ENCODE measurements at regions not wholly inside any gene's neighbourhood (a gene's known extent, or its start where the extent isn't known, plus 50 kb on each side); places are given as distances from the start of the nearest gene placed in this dataset.

DNA sequence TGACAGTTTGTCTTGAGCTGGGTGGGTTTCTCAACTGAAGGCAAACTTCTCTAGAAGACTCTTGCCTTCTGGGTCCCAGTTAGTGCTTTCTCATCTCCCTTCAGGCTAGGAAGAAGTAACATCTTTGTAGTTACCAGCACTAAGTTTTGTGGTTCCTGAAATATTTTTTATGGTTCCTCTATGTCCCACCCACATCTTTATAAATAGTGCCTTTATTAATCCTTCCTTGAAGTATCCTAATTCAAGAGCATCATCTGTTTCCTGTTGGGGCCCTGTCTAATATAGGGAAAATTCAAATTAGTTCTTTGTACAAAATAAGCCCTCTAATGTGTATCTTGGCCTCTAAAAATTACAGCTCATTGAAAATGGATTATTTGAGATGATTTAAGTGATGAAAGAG, 147.4 kb upstream of the MAOA start:
- DNase-seq (ENCODE audit: low read depth): no peak

DNA sequence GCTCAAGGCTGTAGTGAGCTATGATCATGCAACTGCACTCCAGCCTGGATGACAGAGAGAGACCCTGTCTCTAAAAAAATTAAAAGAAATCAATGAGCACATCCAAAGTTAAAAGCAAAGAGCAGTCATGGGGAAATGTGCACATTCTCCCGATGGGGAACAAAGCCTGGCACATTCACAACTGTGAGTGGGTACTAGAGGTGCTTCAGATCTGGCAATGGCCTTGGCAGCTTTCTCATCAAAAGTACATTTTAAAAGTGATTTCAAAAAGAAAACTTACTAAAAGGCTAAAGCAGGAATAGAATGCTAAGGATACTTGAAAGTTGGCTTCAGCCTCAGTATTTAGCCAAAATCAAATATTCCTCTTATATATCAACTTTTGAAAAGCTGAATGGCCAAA, 145.9 kb upstream of the MAOA start:
- DNase-seq (ENCODE audit: low read depth): no peak

DNA sequence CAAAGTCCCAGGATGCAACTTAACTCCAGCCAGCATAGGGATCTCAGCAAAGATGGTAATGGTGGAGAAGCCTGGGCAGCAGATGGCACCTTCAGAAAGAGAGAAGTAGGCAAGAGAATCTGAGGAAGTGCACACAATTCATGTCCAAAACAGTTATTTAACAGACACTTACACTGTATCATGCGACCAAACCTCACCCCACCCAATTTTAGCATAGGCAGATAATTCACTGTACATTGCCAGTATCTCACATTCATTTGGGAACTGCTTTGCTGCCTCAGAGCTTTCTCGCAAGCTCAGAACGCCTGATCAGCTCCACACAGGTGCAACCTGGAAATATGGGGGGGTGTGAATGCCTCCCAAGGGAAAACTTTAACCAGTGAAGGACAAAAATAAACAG, 143.0 kb upstream of the MAOA start:
- DNase-seq (ENCODE audit: low read depth): no peak

DNA sequence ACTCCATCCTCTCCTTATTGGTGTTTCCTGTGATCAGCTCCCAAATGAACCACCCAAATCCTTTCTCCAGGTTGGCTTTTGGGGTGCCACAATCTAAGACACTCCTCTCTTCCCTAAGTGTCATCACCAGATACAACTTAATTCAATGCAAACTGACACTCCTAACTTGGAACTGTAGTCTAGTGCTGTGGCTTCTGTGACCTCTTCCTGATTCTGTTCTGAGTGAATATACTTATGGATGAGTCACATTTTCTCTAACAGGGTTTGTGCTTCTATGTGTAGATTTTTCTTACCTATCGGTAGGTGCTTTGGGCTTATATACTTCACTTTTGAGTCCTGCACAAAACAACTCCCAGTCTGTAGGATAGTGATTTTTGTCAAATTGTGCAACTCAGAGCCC, 141.3 kb upstream of the MAOA start:
- DNase-seq (ENCODE audit: low read depth): no peak

DNA sequence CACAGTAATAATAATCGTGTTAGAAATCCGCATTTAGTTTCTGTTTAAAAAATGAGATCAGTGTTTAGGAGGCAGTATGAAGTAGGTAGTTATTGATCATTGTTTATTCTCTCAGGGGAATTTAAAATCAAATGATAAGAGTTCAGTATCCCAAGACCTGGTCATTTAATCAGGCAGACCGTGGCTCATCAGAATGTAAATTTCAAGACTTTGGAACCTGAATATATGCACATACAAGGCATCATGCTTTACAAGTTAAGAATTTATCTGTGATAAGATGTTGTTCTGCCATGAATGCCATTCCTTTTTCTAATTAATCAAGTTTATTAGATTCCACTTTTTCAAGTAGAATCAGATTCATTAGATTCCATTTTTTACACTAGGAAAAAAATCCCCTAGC, 133.5 kb upstream of the MAOA start:
- no peak for DNase-seq (ENCODE audit: low read depth)

DNA sequence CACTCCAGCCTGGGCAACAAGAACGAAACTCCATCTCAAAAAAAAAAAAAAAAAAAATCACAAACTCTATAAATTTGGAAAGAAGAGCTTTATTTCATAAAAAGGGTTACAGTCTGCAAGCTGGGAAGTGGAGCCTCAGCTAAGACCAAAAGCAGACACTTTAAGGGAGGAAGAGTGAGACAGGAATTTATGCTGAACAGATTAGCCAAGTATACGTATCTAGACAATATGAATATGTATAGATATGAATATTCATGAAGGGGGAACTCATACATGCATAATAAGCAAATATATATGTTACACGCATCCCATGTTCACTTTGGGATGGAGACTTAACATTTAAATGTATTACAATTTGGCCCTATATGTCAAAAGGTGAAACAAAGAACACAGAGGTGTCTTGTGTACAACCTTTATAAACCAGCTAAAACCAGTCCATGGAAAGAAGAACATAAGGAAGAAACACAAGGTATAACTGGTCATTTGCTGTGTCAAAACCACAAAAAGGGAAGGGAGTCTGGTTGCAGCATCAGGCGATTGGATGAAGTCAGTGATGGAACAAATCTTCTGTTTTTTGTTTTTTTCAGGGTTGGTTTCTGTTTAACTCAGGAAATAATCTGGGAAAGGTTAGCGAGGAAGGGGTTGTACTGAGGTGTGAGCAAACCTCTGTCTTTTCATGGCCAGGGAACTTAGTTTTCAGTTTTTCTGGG, 130.0 kb upstream of the MAOA start:
- no peak for DNase-seq (ENCODE audit: low read depth)

DNA sequence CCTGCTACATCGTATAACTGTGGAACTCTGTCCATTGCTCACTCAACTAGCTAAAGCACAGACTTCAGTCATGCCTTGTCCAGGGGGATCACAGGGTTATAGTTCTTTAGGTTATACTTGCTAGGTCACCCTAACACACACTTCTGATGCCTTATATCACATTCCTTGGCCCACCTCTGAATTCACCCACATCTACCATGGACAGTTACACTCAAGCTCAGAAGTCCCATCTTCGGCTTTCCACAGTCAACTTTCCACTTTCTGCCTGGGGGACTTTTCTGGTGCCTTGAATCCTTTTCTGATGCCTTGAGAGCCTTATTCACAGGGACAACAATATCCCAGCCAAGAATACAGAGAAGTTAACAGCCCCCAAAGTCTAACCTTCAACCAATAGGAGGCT, 129.2 kb upstream of the MAOA start:
- DNase-seq (ENCODE audit: low read depth): no peak

DNA sequence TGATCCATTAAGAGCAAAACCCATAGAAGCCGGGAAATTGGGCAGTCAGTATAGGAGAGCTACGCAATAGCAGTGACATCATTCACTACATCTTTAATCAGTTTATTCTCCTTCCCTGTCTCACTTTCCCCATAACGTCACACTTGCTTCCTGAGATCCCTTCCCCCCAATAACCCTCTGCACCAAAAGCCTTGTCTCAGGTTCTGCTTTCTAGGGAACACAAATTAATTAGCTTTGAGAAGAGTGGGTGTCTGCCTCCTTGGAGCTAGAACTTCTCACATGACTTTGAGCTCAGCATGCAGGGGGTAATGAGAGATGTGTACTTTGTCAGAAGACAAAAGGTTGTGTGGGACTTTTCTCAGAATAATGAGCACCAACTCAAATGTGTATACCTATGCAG, 128.3 kb upstream of the MAOA start:
- no peak for DNase-seq (ENCODE audit: low read depth)

DNA sequence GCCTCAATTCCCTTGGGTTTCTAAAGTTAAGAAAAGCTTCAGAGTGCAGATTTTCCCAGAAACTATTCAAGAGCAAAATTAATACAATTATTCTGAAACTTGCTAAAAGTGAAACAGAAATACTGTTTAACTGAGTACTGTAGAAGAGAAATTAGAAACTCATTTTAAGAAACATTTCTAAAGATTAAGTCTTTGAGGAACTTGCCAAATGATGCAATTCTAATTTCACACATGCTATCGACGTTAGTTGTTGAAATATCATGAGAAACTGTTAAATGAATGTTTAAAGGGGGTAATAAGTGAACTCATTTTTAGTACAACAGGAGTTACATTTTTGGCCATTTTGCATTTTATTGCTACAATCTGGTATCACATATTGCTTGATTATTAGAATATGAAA, 125.3 kb upstream of the MAOA start:
- no peak for DNase-seq (ENCODE audit: low read depth)

DNA sequence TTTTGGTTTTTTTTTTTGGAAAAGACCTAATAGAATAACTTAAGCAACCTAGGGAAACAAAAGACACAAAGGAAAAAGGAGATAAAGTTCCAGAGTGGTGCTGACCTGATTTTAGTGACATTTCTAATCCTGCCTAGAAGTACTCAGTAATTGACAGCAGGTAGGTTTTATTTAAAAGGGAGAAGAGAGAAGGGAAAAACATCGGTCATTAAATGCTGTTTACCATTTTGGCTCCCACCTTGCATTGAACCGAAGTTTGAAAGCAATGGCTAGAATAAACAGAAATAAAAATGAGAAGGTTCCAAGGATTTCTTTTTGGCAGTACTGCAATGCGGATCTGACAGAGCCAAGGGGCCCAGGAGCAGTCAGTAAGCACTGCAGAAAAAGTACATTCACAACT, 115.8 kb upstream of the MAOA start:
- no peak for DNase-seq (ENCODE audit: low read depth)

DNA sequence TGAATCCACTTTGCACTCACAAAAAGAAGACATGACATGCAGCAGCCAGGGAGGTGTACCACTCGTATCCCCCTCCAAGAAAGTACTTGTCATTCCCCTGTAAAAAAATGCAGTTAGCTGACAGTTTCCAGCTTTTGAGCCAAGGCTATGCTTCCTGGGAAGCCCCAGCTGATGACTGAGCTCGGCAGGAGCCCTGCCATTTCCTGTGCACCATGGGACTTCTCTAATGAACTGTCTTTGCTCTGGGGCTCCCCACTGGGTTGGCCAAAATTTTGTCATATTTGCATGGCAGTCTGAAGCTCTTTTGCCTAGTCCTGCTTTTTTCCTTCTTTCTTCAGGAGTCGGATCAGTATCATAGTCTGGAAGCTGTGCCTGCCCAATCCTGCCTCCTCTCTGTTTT, 104.5 kb upstream of the MAOA start:
- DNase-seq (ENCODE audit: low read depth): no peak

DNA sequence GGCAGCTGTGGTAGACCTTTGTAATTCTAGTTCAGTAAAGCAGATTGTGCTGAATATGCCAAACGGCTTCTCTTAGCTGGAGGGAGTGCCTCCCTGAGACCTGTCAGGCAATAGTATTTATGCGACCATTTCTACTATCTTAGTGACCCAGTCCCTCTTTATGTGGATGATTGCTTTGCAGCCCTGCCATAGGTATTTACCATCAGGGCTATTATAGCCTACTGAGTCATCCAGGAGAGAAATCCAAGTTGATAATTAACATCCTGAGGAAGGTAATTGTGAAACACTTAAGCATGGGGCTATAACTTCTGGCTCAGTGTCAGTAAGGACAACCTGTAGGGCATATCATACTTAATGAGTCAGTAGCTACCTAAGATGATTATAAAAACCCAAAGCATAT, 103.9 kb upstream of the MAOA start:
- DNase-seq (ENCODE audit: low read depth): no peak

DNA sequence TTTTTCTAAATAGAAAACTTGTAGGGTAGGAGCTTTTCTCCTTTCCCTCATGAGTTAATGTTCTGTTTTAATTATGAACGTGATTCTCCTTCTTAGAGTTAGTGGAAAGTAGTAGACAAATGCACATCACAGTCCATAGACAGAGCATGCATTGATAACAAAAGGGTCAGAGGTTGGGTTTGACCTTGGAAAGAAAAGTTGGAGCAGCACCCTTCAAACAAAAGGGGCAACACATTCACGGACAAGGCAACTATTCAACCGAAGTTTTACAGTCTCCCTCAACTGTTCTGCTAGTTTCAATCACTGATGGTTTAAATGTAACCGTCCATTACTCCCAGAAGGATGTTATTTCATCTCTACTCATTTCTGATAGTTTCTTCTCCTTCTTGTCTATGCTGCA, 103.4 kb upstream of the MAOA start:
- DNase-seq (ENCODE audit: low read depth): no peak

DNA sequence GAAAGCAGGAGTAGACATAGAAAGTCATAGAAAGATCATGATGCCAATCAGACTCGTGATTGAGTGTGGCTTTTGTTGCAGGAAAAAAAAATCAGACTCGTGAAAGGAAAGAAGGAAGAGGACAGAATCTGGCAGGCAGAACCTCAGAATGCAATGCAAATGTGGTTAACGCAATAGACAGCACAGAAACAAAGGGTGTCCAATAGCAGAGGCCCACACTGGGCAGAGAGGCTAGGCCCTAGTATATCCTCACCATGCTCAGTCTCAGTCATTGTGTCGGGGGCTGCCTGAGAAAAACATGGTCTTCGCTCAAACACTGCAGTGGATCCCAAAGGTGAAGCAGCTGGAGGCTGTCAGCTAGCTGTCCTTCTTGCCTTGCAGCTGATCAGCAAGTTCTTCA, 102.8 kb upstream of the MAOA start:
- DNase-seq (ENCODE audit: low read depth): no peak

DNA sequence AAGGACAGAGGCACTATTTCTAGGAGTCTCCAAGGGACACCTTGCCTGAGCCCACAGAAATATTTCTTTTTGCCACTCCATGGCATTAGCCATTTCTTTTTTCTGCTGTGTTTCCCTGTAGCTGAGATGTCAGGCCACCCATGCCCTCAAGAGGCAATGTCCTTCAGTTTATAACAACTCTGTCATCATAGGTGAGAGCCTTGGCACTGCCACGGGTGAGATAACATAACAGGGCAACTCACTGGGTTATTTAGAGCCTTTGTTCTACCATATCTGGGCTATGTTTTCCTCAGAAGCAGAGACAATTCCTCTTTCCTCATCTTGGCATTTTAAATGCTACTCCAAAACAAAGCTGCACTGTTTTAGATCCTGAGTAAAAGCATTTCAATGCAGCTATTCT, 99.9 kb upstream of the MAOA start:
- DNase-seq (ENCODE audit: low read depth): no peak

DNA sequence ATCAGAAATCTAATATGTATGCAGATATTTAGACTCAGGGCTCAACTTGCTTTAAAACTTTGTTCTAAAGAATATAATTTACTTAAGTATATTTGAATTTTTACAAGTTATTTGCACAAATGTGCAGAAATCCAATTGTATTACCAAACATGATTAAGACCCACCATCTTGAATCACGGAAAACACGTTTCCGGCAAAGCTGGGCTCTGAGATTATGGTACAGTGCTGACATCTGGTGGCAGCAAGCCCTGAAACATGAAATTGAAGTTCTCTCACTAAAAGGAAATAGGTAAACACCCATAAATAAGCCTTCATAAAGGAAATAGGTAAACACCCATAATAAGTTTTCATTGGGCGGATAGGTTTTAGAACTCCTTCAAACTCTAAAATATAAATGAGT, 98.3 kb upstream of the MAOA start:
- peak; percentile 34 for DNase-seq (ENCODE audit: low read depth)

DNA sequence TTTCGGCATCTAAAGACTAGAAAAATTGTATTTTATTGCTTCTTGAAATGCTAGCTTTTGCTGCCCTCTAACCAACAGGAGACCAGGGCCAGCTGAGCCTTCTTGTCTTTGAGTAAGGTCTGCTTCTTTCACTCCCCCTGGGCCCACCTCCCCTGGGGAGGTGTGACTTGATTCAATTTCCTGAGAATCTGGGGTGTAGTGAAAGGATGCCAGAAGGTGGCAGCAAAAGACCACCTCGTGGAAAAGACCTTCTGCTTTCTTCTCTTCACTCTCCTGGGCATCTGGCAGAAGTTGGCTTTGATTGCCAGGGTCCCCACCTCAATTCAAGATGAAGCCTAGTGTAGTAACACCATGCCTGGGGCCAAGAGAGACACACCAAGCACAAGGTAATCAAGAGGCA, 96.5 kb upstream of the MAOA start:
- DNase-seq (ENCODE audit: low read depth): peak; percentile 21

DNA sequence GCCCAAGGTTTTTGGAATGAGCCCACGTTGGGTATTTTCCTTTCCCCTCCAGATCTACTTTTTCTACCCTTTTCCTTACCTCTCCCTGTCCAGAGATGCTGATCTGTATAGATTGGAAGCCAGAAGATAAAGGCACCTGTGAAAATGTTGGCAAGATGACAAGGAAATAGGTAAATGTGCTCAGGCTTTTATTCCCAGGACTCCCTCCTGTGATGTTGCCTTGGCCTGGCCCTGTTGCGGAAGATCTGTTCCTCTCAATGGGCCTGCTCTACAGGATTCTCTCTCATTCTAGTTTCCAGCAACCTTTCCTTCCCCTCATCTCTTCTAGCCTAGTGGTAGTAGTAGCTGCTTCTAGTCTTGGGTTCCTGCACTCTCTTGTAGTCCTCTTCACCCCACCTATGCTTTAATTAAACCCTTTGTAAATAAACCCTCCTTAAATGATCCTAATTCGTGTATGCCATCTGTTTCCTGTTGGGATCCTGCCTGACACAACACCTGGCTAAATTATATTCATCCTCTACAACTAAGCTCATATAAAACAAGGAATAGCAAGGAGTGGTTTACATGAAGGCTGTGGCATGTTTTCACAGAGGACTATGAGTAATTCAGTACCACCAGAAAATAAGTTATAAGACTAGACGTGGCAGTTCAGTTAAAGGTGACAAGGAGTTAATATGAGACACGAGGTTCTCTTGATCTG, 95.7 kb upstream of the MAOA start:
- no peak for DNase-seq (ENCODE audit: low read depth)

DNA sequence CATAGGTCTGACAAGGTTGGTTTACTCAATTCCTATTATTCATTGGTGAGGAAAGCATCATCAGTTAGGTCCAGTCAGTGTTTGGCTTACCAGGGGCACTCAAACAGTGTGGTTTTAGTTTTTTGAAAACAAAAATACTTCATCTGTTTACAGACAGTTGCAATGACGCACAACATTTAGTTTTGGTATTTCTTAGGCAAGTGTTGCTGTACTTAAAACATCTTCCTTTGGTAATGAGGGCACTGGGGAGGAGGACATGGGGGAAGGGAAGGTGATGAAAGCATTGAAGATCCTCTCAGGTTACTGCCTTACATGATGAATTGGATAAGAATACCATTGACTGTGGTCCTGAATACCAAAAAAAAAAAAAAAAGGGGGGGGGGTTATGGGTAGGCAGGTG, 93.7 kb upstream of the MAOA start:
- DNase-seq (ENCODE audit: low read depth): peak; percentile 83

DNA sequence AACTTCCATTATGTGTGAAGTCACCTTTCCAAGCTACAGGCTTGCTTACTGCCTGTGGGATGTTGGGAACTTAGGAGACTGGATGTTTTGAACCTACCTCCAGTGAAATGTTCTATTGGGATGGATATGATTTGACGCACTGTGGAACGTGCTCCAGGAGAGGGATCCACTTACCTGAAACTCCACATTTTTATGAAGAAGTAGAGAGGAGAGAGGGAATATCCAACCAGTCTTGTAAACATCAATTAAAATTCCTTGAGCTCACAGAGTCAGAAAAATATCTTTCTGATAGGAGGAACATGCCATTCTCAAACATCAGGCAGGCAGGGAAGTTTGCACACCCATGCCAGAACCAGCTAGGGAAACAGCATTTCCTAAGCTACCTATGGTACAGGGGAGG, 91.1 kb upstream of the MAOA start:
- DNase-seq (ENCODE audit: low read depth): no peak

DNA sequence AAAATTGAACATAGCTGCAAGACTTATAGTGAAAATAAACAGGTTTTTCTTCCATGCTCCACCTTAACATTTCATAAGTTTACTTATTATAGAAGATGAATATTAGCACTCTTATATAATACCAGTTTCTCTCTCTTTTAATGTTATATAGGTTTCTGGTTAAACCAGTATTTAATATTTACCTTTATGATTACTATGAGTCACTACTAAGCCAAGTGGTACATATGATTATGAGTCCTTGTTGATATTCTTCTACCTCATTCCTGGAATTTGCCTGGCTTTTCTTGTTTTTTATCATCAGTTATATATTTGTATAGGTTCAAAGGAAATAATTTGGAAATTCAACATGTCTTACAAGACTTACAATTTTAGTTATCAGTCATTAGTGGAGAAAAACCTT, 89.9 kb upstream of the MAOA start:
- DNase-seq (ENCODE audit: low read depth): no peak

DNA sequence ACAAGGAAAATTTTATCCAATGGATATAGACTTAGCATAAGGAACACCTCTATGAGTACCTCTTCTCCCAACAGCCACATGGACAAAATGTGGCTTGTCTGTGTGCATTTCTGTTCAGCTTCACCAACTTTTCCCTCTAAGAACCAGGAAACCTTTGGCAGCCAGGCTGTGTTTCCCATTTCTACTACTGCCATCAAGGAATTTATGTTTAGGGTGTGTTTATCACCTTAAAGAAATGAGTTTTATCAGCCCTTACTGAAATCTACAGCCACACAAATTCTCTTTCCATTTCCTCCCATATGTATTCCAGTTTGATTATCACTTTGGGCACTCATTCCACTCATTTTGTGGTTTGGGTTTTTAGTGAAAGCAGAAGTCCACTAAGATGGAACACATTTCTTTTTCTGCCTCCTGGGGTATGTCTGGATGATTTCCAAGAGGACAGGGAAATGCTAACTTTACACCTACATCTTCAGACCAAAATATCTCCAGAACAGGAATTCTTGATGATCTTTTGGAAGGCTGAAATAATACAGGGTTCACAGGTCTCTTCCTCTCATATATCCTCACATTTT, 82.6 kb upstream of the MAOA start:
- DNase-seq (ENCODE audit: low read depth): no peak

DNA sequence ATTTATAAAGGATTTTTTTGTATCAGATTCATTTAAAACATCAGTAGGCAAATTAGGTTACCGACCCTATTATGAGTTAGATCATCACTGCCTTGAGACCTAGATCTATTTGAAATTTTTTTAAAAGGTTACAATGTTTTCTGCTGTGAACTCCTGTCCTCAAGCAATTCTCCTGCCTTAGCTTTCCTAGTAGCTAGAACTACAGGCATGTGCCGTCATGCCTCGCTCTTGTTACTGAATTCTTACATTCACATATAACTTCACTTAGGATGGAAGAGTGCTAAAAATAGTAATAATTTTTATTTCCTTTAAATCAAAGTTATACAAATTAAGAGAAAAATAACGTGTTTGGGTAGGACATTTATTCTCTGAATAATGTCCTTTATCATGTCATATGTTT, 75.5 kb upstream of the MAOA start:
- no peak for DNase-seq (ENCODE audit: low read depth)

DNA sequence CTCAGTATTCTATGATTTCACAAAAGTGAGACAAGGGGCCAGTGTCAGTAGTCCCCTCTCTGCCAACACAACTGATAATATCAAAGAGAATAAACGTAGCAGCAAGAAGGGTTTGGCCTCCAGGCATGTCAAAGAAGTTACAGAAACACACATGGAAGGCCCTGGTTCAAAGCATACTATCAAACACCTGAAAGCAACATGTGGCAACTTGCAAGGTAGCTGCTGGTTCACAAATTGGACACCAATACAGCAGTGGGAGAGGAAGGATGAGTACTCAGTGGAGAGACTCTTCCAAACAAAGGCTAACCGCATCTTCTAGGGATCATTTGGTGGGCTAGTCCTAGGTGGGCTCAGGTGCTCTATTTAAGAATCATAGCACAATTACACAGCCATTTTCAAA, 74.9 kb upstream of the MAOA start:
- DNase-seq (ENCODE audit: low read depth): no peak

Data from fibroblast of gingiva (primary cell).